Ammon's horn (tissue), 1 donor: ENCODE measurements at regions not wholly inside any gene's neighbourhood (a gene's known extent, or its start where the extent isn't known, plus 50 kb on each side); places are given as distances from the start of the nearest gene placed in this dataset.
A peak's percentile ranks its signal among the peaks of the same experiment; 100 is the strongest.

Source experiments
- DNase-seq: peaks from one replicate; pipeline ENCODE4 v3.0.0-alpha.2; 2016; ENCODE audit warnings: low spot score

DNA sequence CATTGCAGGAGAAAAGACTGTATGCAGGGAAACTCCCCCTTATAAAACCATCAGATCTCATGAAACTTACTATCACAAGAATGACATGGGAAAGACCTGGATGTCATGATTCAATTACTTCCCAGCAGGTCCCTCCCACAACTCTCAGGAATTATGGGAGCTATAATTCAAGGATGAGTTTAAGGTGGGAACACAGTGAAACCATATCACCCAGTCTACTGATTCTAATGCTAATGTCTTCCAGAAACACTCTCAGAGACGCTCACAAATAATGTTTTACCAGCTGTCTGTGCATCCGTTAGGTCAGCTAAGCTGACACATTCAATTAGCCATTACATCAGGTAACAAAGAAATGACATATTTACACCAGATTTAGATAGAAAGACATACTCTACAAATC, 637.9 kb downstream of the NLGN4Y start:
- DNase-seq = no peak

- DNase-seq = no peak
Observed at GRCh38 chrY:15179890-15180289, 655.6 kb downstream of the NLGN4Y start.

DNA sequence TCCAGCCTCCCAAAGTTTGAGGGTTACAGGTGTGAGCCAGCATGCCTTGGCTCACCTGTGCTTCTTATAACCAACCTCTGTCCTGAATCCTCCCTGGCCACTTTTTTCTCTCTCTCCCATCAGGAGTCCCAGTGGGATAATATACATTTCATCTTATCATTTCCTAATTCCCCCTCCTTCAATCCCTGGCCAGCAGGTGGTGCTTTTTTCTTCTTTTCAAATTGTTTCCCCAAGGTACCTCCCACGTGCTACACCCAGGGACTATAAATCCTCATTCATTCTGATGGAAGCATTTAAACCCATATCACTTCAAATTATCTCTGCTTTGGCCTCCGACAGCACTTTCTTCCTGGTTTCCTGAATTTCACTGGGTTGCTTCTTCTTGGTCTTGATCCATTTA, 704.7 kb downstream of the NLGN4Y start:
- no peak for DNase-seq

- no peak for DNase-seq
Observed at GRCh38 chrY:15239596-15240132, 715.3 kb downstream of the NLGN4Y start.

DNA sequence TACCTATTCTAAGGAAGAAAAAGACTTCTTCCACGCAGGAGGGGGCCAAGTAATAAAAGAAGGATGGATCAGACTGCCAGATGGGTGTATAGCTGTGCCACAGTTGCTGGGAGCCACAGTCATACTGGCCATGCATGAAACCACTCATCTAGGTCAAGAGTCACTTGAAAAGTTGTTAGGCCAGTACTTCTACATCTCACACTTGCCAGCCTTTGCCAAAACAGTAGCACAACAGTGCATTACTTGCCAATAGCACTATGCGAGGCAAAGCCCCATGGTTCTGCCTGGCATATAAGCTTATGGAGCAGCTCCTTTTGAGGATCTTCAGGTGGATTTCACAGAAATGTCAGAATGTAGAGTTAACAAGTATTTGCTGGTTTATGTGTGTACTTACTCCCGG, 735.0 kb downstream of the NLGN4Y start:
- no peak for DNase-seq

- no peak for DNase-seq
Observed at GRCh38 chrY:15286572-15286971, 762.2 kb downstream of the NLGN4Y start.

GRCh38 chrY:15289821-15290220, 765.5 kb downstream of the NLGN4Y start:
- DNase-seq = no peak

- no peak for DNase-seq
Observed at GRCh38 chrY:15292881-15293280, 768.6 kb downstream of the NLGN4Y start.

- DNase-seq = no peak
Observed at GRCh38 chrY:15301879-15302278, 777.5 kb downstream of the NLGN4Y start.

- no peak for DNase-seq
Observed at GRCh38 chrY:15312166-15312565, 787.8 kb downstream of the NLGN4Y start.

- DNase-seq = no peak
Observed at GRCh38 chrY:15324189-15324588, 799.9 kb downstream of the NLGN4Y start.

DNA sequence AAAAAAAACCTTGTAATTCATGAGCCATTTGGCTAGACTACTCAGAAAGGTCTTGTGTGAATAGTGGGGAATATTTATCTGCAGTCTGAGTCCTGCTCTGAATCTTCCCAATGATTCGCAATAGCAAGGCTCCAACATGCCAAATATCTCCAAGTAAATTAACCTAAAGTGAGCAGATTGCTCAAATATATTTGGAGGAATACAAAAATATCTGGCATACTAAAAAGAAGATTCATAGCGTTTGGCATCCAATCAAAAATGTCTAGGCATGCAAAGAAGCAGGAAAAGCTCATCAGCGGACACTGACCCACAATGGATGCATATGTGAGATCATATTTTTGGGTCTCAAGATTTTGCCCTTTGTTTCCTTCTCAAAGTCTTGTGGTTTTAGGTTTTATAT, 800.9 kb downstream of the NLGN4Y start:
- DNase-seq = no peak

- no peak for DNase-seq
Observed at GRCh38 chrY:15326673-15327072, 802.3 kb downstream of the NLGN4Y start.

GRCh38 chrY:15328848-15329247, 804.5 kb downstream of the NLGN4Y start:
- DNase-seq = peak; percentile 4

- no peak for DNase-seq
Observed at GRCh38 chrY:15343522-15343921, 819.2 kb downstream of the NLGN4Y start.

GRCh38 chrY:15345471-15346155, 821.3 kb downstream of the NLGN4Y start:
- DNase-seq = no peak

GRCh38 chrY:15349351-15349750, 825.0 kb downstream of the NLGN4Y start:
- no peak for DNase-seq

DNA sequence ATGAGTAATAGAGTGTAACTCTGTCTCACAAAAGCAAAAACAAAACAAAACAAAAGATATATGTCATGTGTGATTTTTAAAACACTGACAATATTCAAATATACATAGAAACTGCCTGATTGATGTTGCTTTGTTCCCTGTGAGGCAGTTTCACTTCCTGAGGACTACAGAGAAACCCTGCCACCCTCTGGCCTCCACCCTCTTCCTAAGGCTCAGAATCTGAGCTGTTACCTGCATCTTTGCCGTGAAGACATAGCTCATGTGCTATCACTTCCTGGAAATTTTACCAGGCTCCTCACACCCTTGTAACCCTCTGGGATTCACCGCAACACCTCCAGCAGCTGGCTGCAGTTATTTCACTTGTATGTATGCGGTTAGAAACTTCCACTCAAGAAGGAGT, 831.0 kb downstream of the NLGN4Y start:
- DNase-seq = no peak

DNA sequence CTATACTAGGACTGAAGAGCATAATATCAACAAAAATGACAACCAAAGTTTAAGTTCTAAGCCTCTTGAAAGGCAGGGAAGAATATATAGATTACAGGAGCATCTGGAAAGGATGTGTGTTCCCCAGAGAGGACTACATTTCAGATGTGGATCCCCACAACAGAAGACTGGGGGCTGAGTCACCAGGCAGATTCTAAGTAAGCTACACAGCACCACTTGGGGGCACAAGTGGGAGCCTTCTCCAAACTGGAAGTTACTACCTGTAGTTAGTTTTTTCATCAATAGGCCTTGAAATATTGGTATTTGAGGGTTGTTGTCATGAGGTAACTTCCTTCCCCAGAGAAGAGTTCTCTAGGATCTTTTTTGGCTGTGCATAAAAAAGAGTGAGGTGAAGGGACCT, 836.1 kb downstream of the NLGN4Y start:
- DNase-seq = no peak

DNA sequence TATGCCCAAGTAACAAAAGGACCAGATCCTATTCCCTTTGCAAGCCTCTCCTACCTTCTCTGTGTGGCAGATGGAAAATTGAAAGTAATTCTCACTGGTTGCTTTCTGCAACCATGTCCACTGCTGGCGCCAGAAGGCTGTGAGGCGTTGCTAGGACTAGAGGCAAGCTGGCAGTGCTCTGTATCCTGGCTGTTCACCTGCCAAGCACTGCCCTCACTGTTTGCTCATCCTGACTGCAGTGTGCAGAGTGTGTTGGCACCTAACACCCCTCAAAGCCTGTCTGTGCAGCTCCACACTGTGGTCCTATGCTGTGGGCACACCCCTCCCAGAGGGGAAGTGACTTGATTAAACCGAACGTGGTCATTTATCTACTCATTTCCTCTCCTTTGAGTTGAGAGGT, 840.7 kb downstream of the NLGN4Y start:
- DNase-seq = no peak

DNA sequence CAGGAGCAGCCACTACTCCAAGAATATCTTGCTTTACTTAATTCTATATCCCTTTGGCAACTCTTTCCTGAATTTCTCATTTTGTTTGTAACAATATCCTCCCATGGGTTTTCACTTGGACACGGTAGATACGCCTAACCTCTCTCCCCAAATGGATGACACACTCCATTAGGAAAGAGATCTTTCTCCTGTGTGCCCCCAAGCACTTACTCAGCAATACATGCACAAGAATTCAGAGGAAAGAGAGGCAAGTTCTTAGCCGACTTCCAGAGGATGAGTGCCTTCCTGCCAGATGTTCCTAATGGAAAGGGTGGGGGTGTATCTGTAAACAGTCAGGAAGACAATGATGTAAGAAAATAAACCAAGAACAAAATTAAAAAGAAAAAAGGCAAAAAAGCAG, 844.5 kb downstream of the NLGN4Y start:
- no peak for DNase-seq

DNA sequence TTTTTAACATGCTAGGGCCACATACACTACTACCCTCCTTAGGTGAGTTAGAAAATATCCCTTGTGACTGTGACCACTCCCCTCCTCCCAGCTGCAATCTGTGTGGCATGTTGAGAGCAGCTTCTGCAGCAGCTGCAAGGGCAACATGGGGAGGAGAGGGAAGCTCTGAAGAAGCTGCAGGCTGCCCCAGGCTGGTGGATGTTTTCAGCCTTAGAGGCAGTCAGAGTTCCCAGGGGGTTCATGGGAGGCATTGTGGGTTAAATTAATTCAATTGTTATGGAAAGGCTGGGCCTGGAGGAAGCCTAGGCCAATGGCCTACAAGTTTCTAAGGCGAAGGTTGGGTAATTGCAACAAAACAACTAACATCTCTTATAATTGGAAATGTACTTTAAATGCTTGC, 860.8 kb downstream of the NLGN4Y start:
- DNase-seq = no peak

- no peak for DNase-seq
Observed at GRCh38 chrY:15397556-15398280, 873.4 kb downstream of the NLGN4Y start.

DNA sequence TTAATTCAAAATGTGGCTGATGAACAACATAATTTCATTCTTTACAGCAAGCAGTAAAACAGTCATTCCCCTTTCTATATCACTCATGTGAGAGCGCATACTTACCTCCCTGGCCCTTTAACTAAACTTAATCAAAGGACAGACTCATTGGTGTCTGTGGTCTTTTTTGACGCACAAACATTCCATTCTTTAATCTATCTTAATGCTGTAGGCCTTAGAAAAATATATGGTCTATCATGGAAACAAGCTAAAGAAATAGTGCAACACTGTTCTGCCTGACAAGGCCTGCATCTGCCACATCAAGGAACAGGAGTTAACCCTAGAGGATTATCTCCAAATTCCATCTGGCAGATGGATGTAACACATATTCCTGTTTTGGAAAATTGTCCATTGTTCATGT, 878.1 kb downstream of the NLGN4Y start:
- no peak for DNase-seq
